PC-9 (cell line): ENCODE measurements at regions not wholly inside any gene's neighbourhood (a gene's known extent, or its start where the extent isn't known, plus 50 kb on each side); places are given as distances from the start of the nearest gene placed in this dataset.

Experiments used
- BruUV-seq: library from RNA; stranded (reverse); fragments of 400-500 nt; replicated peaks from 2 replicates; lab custom pipeline; 2021; lab: Mats Ljungman, UMichigan
- CTCF ChIA-PET: fragments of 300-600 bp; sonication (Branson Sonifier 250); formaldehyde crosslinking; loops from one replicate; lab custom pipeline; 2022; ENCODE audit warnings: antibody characterized with exemption; lab: Charles Lee
- POLR2A ChIA-PET: fragments of 300-600 bp; sonication (Branson Sonifier 250); formaldehyde crosslinking; loops from one replicate; lab custom pipeline; 2022; ENCODE audit warnings: antibody characterized with exemption; ENCODE audit not compliant: unreplicated experiment; lab: Charles Lee
- DNase-seq, 2 experiments: peaks; one replicate each; pipeline versions ENCODE4 v3.0.0 to v3.0.0-alpha.2; 2015 to 2022; ENCODE audit warnings: mixed read lengths in 1 of 2
- H2AFZ ChIP-seq: fragments of 200-600 bp; sonication (generic); 2 replicates; pipeline ENCODE4 v1.8.1; 2017; ENCODE audit warnings: antibody characterized with exemption
- H3F3A ChIP-seq: fragments of 200-600 bp; sonication (generic); 2 replicates; pipeline ENCODE4 v1.8.1; 2017; ENCODE audit warnings: antibody characterized with exemption, mild to moderate bottlenecking, low read depth; ENCODE audit not compliant: insufficient read depth
- H3K27ac ChIP-seq: fragments of 200-600 bp; sonication (generic); 2 replicates; pipeline ENCODE4 v1.6.1; 2016; ENCODE audit warnings: mixed run types
- H3K27me3 ChIP-seq: fragments of 200-600 bp; sonication (generic); 2 replicates; pipeline ENCODE4 v1.6.1; 2016; ENCODE audit warnings: low read depth, mixed run types; ENCODE audit not compliant: insufficient read depth
- H3K36me3 ChIP-seq: fragments of 200-600 bp; sonication (generic); 2 replicates; pipeline ENCODE4 v1.6.1; 2016; ENCODE audit warnings: low read depth, mixed run types
- H3K4me1 ChIP-seq: fragments of 200-600 bp; sonication (generic); replicated peaks from 2 replicates; pipeline ENCODE4 v1.6.1; 2016; ENCODE audit warnings: mixed run types; ENCODE audit not compliant: insufficient read depth
- H3K4me2 ChIP-seq: fragments of 200-600 bp; sonication (generic); 2 replicates; pipeline ENCODE4 v1.6.1; 2017; ENCODE audit warnings: mixed run types
- H3K4me3 ChIP-seq: fragments of 200-600 bp; sonication (generic); 2 replicates; pipeline ENCODE4 v1.6.1; 2016; ENCODE audit warnings: mixed run types
- H3K79me2 ChIP-seq: fragments of 200-600 bp; sonication (generic); 2 replicates; pipeline ENCODE4 v1.6.1; 2017; ENCODE audit warnings: low read depth, mixed run types
- H3K9me2 ChIP-seq: fragments of 200-600 bp; sonication (generic); 2 replicates; pipeline ENCODE4 v1.8.1; 2017; ENCODE audit warnings: mild to moderate bottlenecking; ENCODE audit not compliant: insufficient read depth
- H3K9me3 ChIP-seq: fragments of 200-600 bp; sonication (generic); 2 replicates; pipeline ENCODE4 v1.8.1; 2016; ENCODE audit warnings: low read depth; ENCODE audit not compliant: insufficient read depth
- H4K20me1 ChIP-seq: fragments of 200-600 bp; sonication (generic); 2 replicates; pipeline ENCODE4 v1.8.1; 2017; ENCODE audit not compliant: insufficient read depth
- CTCF ChIP-seq: fragments of 200-600 bp; sonication (generic); conservative IDR thresholded peaks from 2 replicates; pipeline ENCODE4 v1.6.1; 2017; ENCODE audit warnings: mixed run types, antibody characterized with exemption, mild to moderate bottlenecking, moderate library complexity
- EZH2 ChIP-seq: fragments of 200-600 bp; sonication (generic); IDR thresholded peaks from 2 replicates; pipeline ENCODE4 v1.8.0; 2017; ENCODE audit warnings: antibody characterized with exemption, low read depth
- intact Hi-C: fragments of 100-400 bp; cut with micrococcal nuclease; formaldehyde crosslinking; loops from one replicate; pipeline ENCODE4 v1.10.0; 2022; ENCODE audit not compliant: unreplicated experiment

GRCh38 chr3:64844558-64844957, 156.8 kb upstream of the ADAMTS9 start:
- BruUV-seq: no TSS peak
- Histone ChIP-seq H3K36me3 (no peaks in the 10 kb centered on the region), H3K9me2 (no peaks in the 10 kb centered on the region), H3K4me3 (no peak overlapping the region), H3K79me2 (no peaks in the 10 kb centered on the region), H3K4me2 (no peak overlapping the region), H3K27ac (no peak overlapping the region), H3K9me3 (no peaks in the 10 kb centered on the region), H3F3A (no peaks in the 10 kb centered on the region), H4K20me1 (no peaks in the 10 kb centered on the region), H2AFZ (no peak overlapping the region), H3K27me3 (no peaks in the 10 kb centered on the region), H3K4me1 (no peaks in the 10 kb centered on the region)
- CTCF ChIA-PET: no interaction called here
- no peak for DNase-seq
- no peak for TF ChIP-seq CTCF
- no peak for TF ChIP-seq EZH2
- POLR2A ChIA-PET: interaction anchor here (0.6 kb wide), 1 partner anchor 11 kb away, joined by 4 read pairs; no protein-coding TSS in a partner anchor
- intact Hi-C loops: no loop called here

GRCh38 chr3:64837986-64838735, 150.4 kb upstream of the ADAMTS9 start:
- H3K4me1 ChIP-seq: no peaks in the 10 kb centered on the region
- no peaks in the 10 kb centered on the region for H3K79me2 ChIP-seq
- H3K9me2 ChIP-seq: no peaks in the 10 kb centered on the region
- ChIA-PET POLR2A (no interaction called here), CTCF (no interaction called here)
- no peak overlapping the region for H3K4me3 ChIP-seq
- H3K9me3 ChIP-seq: no peaks in the 10 kb centered on the region
- H3K36me3 ChIP-seq: no peaks in the 10 kb centered on the region
- H3K4me2 ChIP-seq: no peak overlapping the region
- TF ChIP-seq EZH2 (no peak), CTCF (no peak)
- intact Hi-C loops: no loop called here
- H3K27ac ChIP-seq: no peak overlapping the region
- H3K27me3 ChIP-seq: no peaks in the 10 kb centered on the region
- no peaks in the 10 kb centered on the region for H4K20me1 ChIP-seq
- BruUV-seq: no TSS peak
- H2AFZ ChIP-seq: no peak overlapping the region
- no peak for DNase-seq
- no peaks in the 10 kb centered on the region for H3F3A ChIP-seq

GRCh38 chr3:64837126-64837738, 149.4 kb upstream of the ADAMTS9 start:
- H3K36me3 ChIP-seq: no peaks in the 10 kb centered on the region
- no peak for DNase-seq
- CTCF ChIA-PET: no interaction called here
- H3K4me1 ChIP-seq: no peaks in the 10 kb centered on the region
- no peak overlapping the region for H3K4me3 ChIP-seq
- H3F3A ChIP-seq: no peaks in the 10 kb centered on the region
- H3K79me2 ChIP-seq: no peaks in the 10 kb centered on the region
- intact Hi-C loops: no loop called here
- H3K27ac ChIP-seq: no peak overlapping the region
- H2AFZ ChIP-seq: no peak overlapping the region
- H3K9me3 ChIP-seq: no peaks in the 10 kb centered on the region
- TF ChIP-seq CTCF (no peak), EZH2 (no peak)
- POLR2A ChIA-PET: no interaction called here
- H4K20me1 ChIP-seq: no peaks in the 10 kb centered on the region
- H3K4me2 ChIP-seq: no peak overlapping the region
- BruUV-seq: no TSS peak
- no peaks in the 10 kb centered on the region for H3K9me2 ChIP-seq
- no peaks in the 10 kb centered on the region for H3K27me3 ChIP-seq
